ENCODE measurements at regions not wholly inside any gene's neighbourhood (a gene's known extent, or its start where the extent isn't known, plus 50 kb on each side); places are given as distances from the start of the nearest gene placed in this dataset.

DNA sequence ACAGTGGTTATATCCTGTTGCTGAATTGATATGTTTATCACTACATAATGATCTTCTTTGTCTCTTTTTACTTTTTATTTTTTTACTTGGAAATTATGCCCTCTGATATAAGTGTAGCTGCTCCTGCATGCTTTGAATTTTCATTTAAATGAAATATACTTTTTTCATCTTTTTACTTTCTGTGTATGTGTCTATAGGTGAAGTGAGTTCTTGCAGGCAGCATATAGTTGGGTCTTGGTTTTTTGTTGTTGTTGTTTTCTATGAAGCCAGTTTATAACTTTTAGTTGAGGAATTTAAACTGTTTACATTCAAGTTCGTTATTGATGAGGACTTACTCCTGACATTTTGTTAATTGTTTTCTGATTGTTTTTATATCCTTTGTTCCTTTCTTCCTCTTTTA, 103.1 kb upstream of the DOK5 start:
- no TSS peak for BruUV-seq (replicated peaks)
- Histone ChIP-seq H3K9me3 (ENCODE audit: control insufficient read depth, insufficient read depth, low read depth, low read length) (no peaks in the 10 kb centered on the region), H3K4me1 (ENCODE audit: control insufficient read depth, insufficient read depth, low read length) (no peaks in the 10 kb centered on the region), H3K27me3 (ENCODE audit: control insufficient read depth, insufficient read depth, low read length) (no peaks in the 10 kb centered on the region), H3K27ac (ENCODE audit: low read length) (no peak overlapping the region), H3K4me3 (ENCODE audit: low read depth in 2 of 2, low read length in 2 of 2) (no peak overlapping the region), H3K36me3 (ENCODE audit: control insufficient read depth, insufficient read depth, low read length) (no peaks in the 10 kb centered on the region)
- ATAC-seq = no peak
- no peak for DNase-seq (ENCODE audit: low read depth, low spot score)
- in situ Hi-C loops (cut with HindIII; ENCODE audit: low pct_unique_long_range_greater_than_20kb, low sequenced_read_pairs) = no loop called here
- no peak for TF ChIP-seq SIN3A (IDR thresholded peaks at IDR 0.05; ENCODE audit: borderline replicate concordance, insufficient read depth, low read depth, low read length)
- TF ChIP-seq, protein P1, sequence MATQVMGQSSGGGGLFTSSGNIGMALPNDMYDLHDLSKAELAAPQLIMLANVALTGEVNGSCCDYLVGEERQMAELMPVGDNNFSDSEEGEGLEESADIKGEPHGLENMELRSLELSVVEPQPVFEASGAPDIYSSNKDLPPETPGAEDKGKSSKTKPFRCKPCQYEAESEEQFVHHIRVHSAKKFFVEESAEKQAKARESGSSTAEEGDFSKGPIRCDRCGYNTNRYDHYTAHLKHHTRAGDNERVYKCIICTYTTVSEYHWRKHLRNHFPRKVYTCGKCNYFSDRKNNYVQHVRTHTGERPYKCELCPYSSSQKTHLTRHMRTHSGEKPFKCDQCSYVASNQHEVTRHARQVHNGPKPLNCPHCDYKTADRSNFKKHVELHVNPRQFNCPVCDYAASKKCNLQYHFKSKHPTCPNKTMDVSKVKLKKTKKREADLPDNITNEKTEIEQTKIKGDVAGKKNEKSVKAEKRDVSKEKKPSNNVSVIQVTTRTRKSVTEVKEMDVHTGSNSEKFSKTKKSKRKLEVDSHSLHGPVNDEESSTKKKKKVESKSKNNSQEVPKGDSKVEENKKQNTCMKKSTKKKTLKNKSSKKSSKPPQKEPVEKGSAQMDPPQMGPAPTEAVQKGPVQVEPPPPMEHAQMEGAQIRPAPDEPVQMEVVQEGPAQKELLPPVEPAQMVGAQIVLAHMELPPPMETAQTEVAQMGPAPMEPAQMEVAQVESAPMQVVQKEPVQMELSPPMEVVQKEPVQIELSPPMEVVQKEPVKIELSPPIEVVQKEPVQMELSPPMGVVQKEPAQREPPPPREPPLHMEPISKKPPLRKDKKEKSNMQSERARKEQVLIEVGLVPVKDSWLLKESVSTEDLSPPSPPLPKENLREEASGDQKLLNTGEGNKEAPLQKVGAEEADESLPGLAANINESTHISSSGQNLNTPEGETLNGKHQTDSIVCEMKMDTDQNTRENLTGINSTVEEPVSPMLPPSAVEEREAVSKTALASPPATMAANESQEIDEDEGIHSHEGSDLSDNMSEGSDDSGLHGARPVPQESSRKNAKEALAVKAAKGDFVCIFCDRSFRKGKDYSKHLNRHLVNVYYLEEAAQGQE (IDR thresholded peaks at IDR 0.05; ENCODE audit: insufficient read depth in 1 of 2, low read depth in 2 of 2, low read length in 1 of 2) = no peak
- TF ChIP-seq, protein P2, sequence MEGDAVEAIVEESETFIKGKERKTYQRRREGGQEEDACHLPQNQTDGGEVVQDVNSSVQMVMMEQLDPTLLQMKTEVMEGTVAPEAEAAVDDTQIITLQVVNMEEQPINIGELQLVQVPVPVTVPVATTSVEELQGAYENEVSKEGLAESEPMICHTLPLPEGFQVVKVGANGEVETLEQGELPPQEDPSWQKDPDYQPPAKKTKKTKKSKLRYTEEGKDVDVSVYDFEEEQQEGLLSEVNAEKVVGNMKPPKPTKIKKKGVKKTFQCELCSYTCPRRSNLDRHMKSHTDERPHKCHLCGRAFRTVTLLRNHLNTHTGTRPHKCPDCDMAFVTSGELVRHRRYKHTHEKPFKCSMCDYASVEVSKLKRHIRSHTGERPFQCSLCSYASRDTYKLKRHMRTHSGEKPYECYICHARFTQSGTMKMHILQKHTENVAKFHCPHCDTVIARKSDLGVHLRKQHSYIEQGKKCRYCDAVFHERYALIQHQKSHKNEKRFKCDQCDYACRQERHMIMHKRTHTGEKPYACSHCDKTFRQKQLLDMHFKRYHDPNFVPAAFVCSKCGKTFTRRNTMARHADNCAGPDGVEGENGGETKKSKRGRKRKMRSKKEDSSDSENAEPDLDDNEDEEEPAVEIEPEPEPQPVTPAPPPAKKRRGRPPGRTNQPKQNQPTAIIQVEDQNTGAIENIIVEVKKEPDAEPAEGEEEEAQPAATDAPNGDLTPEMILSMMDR (IDR thresholded peaks at IDR 0.05) = no peak
- TF ChIP-seq POLR2AphosphoS5 (IDR thresholded peaks at IDR 0.05; ENCODE audit: low read depth, low read length) = no peak
- TF ChIP-seq TCF7L2 (IDR thresholded peaks at IDR 0.05; ENCODE audit: low read depth, low read length) = no peak
- CTCF ChIA-PET = no interaction called here
- POLR2A ChIA-PET = no interaction called here
- intact Hi-C loops (cut with micrococcal nuclease; ENCODE audit: unreplicated experiment) = no loop called here

DNA sequence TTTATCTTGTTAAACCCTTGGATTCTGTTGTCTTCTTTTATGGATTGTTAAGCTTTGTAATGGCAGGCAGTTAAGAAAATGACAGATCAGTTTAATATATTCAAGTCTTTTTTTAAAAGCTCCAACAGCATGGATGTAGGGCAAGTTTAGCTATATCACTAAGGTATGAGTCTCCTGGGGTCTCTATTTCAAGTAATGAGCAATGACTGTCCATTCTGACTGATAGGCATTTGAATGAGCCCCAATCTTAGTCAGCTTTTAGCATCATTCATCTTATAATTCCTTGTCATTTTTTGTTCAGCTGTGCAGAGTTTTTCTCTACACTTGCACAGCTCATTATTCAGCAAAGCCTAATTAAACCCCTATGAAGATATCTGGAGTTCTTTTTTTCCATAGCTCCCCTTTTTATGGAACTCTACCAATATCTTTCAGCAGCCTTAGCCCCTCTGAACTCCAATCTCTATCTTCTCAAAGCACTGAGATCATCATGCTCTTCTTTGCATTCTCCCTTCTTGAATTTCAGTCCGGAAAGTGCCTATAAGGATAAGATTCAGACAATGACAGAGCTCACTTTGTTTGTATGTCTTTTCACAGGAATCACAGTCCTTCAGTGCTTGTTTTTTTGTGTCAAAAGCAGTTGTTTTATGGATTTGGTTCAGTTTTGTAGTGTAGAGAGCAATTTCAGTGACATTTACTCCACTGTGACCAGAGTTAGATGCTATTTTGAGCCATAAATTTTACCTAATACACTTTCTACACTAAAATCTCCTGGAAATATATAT, 97.2 kb upstream of the DOK5 start:
- TF ChIP-seq, protein P2 (IDR thresholded peaks at IDR 0.05) = no peak
- no peak for TF ChIP-seq POLR2AphosphoS5 (IDR thresholded peaks at IDR 0.05; ENCODE audit: low read depth, low read length)
- no peak for TF ChIP-seq TCF7L2 (IDR thresholded peaks at IDR 0.05; ENCODE audit: low read depth, low read length)
- TF ChIP-seq SIN3A (IDR thresholded peaks at IDR 0.05; ENCODE audit: borderline replicate concordance, insufficient read depth, low read depth, low read length) = no peak
- TF ChIP-seq, protein P1 (IDR thresholded peaks at IDR 0.05; ENCODE audit: insufficient read depth in 1 of 2, low read depth in 2 of 2, low read length in 1 of 2) = no peak
- no peaks in the 10 kb centered on the region for H3K9me3 ChIP-seq (ENCODE audit: control insufficient read depth, insufficient read depth, low read depth, low read length)
- H3K27me3 ChIP-seq (ENCODE audit: control insufficient read depth, insufficient read depth, low read length) = no peaks in the 10 kb centered on the region
- ChIA-PET CTCF (no interaction called here), POLR2A (no interaction called here)
- no peak overlapping the region for H3K27ac ChIP-seq (ENCODE audit: low read length)
- ATAC-seq = no peak
- H3K4me3 ChIP-seq (ENCODE audit: low read depth in 2 of 2, low read length in 2 of 2) = no peak overlapping the region
- no TSS peak for BruUV-seq (replicated peaks)
- no peaks in the 10 kb centered on the region for H3K4me1 ChIP-seq (ENCODE audit: control insufficient read depth, insufficient read depth, low read length)
- no peak for DNase-seq (ENCODE audit: low read depth, low spot score)
- H3K36me3 ChIP-seq (ENCODE audit: control insufficient read depth, insufficient read depth, low read length) = no peaks in the 10 kb centered on the region
- in situ Hi-C loops (cut with HindIII; ENCODE audit: low pct_unique_long_range_greater_than_20kb, low sequenced_read_pairs) = no loop called here
- intact Hi-C loops (cut with micrococcal nuclease; ENCODE audit: unreplicated experiment) = no loop called here
